HepG2 (cell line): ENCODE measurements at regions not wholly inside any gene's neighbourhood (a gene's known extent, or its start where the extent isn't known, plus 50 kb on each side); places are given as distances from the start of the nearest gene placed in this dataset.

ENCODE experiments used
- ATAC-seq: fragments of 200-7000 bp; cut with Tn5 transposase; 3 replicates; pipeline ENCODE4 v1.9.1; 2020; ENCODE audit warnings: mild to moderate bottlenecking, moderate library complexity
- BruUV-seq: library from RNA; stranded (reverse); fragments of 400-500 nt; replicated peaks from 2 replicates; lab custom pipeline; 2021; lab: Mats Ljungman, UMichigan
- CTCF ChIA-PET: fragments of 300-600 bp; formaldehyde crosslinking; extraction: SDS; loops from one replicate; lab custom pipeline; 2021; ENCODE audit warnings: low total read pairs, inconsistent platforms, low intra/inter-chr PET ratio; lab: Yijun Ruan, JAX
- POLR2A ChIA-PET: fragments of 350-600 bp; sonication (Branson Sonifier 250); formaldehyde crosslinking; loops from one replicate; lab custom pipeline; 2020; ENCODE audit warnings: antibody characterized with exemption, inconsistent platforms; lab: Yijun Ruan, JAX
- DNase-seq: peaks from one replicate; pipeline ENCODE4 v3.0.0-alpha.2; 2015; ENCODE audit warnings: low spot score
- FAIRE-seq: peaks from 3 replicates; lab custom pipeline; 2011; peaks lifted over from hg19 to GRCh38; lab: Jason Lieb, UNC
- H2AFZ ChIP-seq: one replicate; pipeline ENCODE4 v1.6.1; 2011; ENCODE audit warnings: low read length, inconsistent platforms
- H3K27ac ChIP-seq: fragments of 300-600 bp; 3 replicates; pipeline ENCODE4 v1.8.0; 2011; ENCODE audit warnings: mixed run types, mild to moderate bottlenecking, mixed read lengths, low read length, inconsistent platforms; ENCODE audit not compliant: insufficient read depth; ENCODE audit errors: extremely low read length
- H3K27me3 ChIP-seq, 2 experiments: fragments of 200-600 bp in 1 of 2; 2 replicates in 1 of 2; 3 replicates in 1 of 2; pipeline versions ENCODE4 v1.6.0 to v1.8.0; 2011; ENCODE audit warnings: low read length in 2 of 2, mild to moderate bottlenecking in 2 of 2, moderate library complexity in 2 of 2, inconsistent platforms in 1 of 2; ENCODE audit not compliant: insufficient read depth in 2 of 2, control insufficient read depth in 1 of 2
- H3K36me3 ChIP-seq, 2 experiments: fragments of 200-600 bp in 1 of 2; replicated peaks in 1 of 2; 2 replicates in 1 of 2; 3 replicates in 1 of 2; pipeline versions ENCODE4 v1.5.1 to v1.8.0; 2011; ENCODE audit warnings: low read length in 2 of 2, inconsistent platforms in 1 of 2; ENCODE audit not compliant: insufficient read depth in 2 of 2, control insufficient read depth in 1 of 2
- H3K4me1 ChIP-seq: 2 replicates; pipeline ENCODE4 v1.5.1; 2012; ENCODE audit warnings: low read length, inconsistent platforms; ENCODE audit not compliant: insufficient read depth
- H3K4me2 ChIP-seq: 2 replicates; pipeline ENCODE4 v1.6.0; 2011; ENCODE audit warnings: low read depth, low read length, inconsistent platforms
- H3K4me3 ChIP-seq, 3 experiments: fragments of 200-600 bp in 1 of 3; sonication (generic), shearing (Covaris generic) in 1 of 3; replicated peaks in 1 of 3; 2 replicates each; pipeline ENCODE4 v1.5.1; 2011 to 2016; ENCODE audit warnings: low read length in 3 of 3, inconsistent platforms in 2 of 3, low read depth in 2 of 3, mild to moderate bottlenecking in 2 of 3, control low read depth in 1 of 3, mixed read lengths in 1 of 3; ENCODE audit not compliant: insufficient read depth in 1 of 3
- H3K79me2 ChIP-seq: one replicate; pipeline ENCODE4 v1.6.1; 2011; ENCODE audit warnings: low read length, inconsistent platforms; ENCODE audit not compliant: insufficient read depth
- H3K9ac ChIP-seq: 2 replicates; pipeline ENCODE4 v1.6.0; 2011; ENCODE audit warnings: mild to moderate bottlenecking, low read depth, low read length, inconsistent platforms; ENCODE audit not compliant: insufficient read depth
- H3K9me3 ChIP-seq: 2 replicates; pipeline ENCODE4 v1.5.1; 2012; ENCODE audit warnings: mild to moderate bottlenecking, low read length
- H4K20me1 ChIP-seq: 2 replicates; pipeline ENCODE4 v1.6.0; 2011; ENCODE audit warnings: inconsistent platforms, mild to moderate bottlenecking, low read length, moderate library complexity; ENCODE audit not compliant: insufficient read depth
- ATF7 ChIP-seq, 2 experiments: fragments of 450-650 bp in 1 of 2; sonication (generic) in 1 of 2; formaldehyde crosslinking in 1 of 2; IDR thresholded peaks; 2 replicates each; pipeline versions ENCODE4 v1.4.0 to v1.6.1; 2016 to 2020; ENCODE audit warnings: antibody characterized with exemption in 1 of 2, mild to moderate bottlenecking in 1 of 2, missing genetic modification reagents in 1 of 2
- BORCS8-MEF2B ChIP-seq: sonication (generic); formaldehyde crosslinking; IDR thresholded peaks from 2 replicates; pipeline ENCODE4 v1.8.0; 2022; ENCODE audit warnings: mild to moderate bottlenecking, missing genetic modification reagents
- FUBP1 ChIP-seq: sonication (generic); formaldehyde crosslinking; IDR thresholded peaks from 2 replicates; pipeline ENCODE4 v1.5.1; 2020; ENCODE audit warnings: missing genetic modification reagents, mild to moderate bottlenecking, borderline replicate concordance
- HES4 ChIP-seq: sonication (generic); formaldehyde crosslinking; IDR thresholded peaks from 2 replicates; pipeline ENCODE4 v1.9.0; 2021; ENCODE audit warnings: mild to moderate bottlenecking, missing genetic modification reagents, borderline replicate concordance
- PHF21A ChIP-seq: sonication (generic); formaldehyde crosslinking; IDR thresholded peaks from 2 replicates; pipeline ENCODE4 v1.5.0; 2020; ENCODE audit warnings: mild to moderate bottlenecking, missing genetic modification reagents
- PRDM10 ChIP-seq: sonication (generic); formaldehyde crosslinking; IDR thresholded peaks from 2 replicates; pipeline ENCODE4 v1.4.0; 2020; ENCODE audit warnings: low read depth, missing genetic modification reagents
- WGBS: methylation state at CpG from one replicate; pipeline ENCODE4 v1.1.6; 2017; ENCODE audit warnings: low lambda C conversion rate; 5-methylcytosine and 5-hydroxymethylcytosine counted together
- in situ Hi-C: cut with HindIII; loops from 2 replicates; pipeline ENCODE4 v1.10.0; 2017; ENCODE audit warnings: low pct_unique_long_range_greater_than_20kb; ENCODE audit not compliant: extremely low pct_ligation_motif_present
- intact Hi-C: fragments of 100-400 bp; cut with micrococcal nuclease; formaldehyde crosslinking; loops from one replicate; pipeline ENCODE4 v1.10.0; 2022; ENCODE audit not compliant: unreplicated experiment

- Histone ChIP-seq H3K27ac (no peak overlapping the region), H3K27me3 (no peaks in the 10 kb centered on the region), H3K9me3 (no peaks in the 10 kb centered on the region), H3K4me2 (no peak overlapping the region), H3K4me1 (no peaks in the 10 kb centered on the region), H4K20me1 (no peaks in the 10 kb centered on the region), H3K79me2 (no peaks in the 10 kb centered on the region), H3K36me3 (no peaks in the 10 kb centered on the region), H2AFZ (no peak overlapping the region), H3K9ac (no peak overlapping the region), H3K4me3 (no peak overlapping the region)
- WGBS = 64% methylated on average over 3 of the region's 3 CpGs
- CTCF ChIA-PET = interaction anchor here (1.5 to 2.0 kb wide), 4 partner anchors 483 to 788 kb away, joined by 4 to 6 read pairs (median 4); no protein-coding TSS in a partner anchor
- POLR2A ChIA-PET = no interaction called here
- intact Hi-C loops = loop anchor here (10.0 kb wide), 1 partner anchor 790 kb away; no protein-coding TSS in a partner anchor
- ATAC-seq = no peak
- no peak for TF ChIP-seq HES4
- no peak for TF ChIP-seq FUBP1 (CRISPR knock-in tag)
- TF ChIP-seq PHF21A (CRISPR knock-in tag) = no peak
- no peak for TF ChIP-seq PRDM10
- no peak for TF ChIP-seq BORCS8-MEF2B (CRISPR knock-in tag)
- no peak for TF ChIP-seq ATF7 (IDR thresholded peaks at IDR 0.05)
- no peak for TF ChIP-seq ATF7 (CRISPR knock-in tag; IDR thresholded peaks at IDR 0.05)
- no peak for FAIRE-seq
- in situ Hi-C loops = no loop called here
- no peak for DNase-seq
- no TSS peak for BruUV-seq
Observed at GRCh38 chr1:60764489-60764888, 317.9 kb upstream of the NFIA start.
